Embryonic facial prominence (tissue), 1 donor: ENCODE measurements at regions not wholly inside any gene's neighbourhood (a gene's known extent, or its start where the extent isn't known, plus 50 kb on each side); places are given as distances from the start of the nearest gene placed in this dataset.

Experiments
- DNase-seq: peaks from one replicate; pipeline ENCODE4 v3.0.0-alpha.2; 2016; ENCODE audit errors: extremely low spot score

GRCh38 chr2:236972491-236973342, 113.0 kb upstream of the COPS8 start:
- DNase-seq: peak; percentile 28

GRCh38 chr2:236973343-236973980, 112.2 kb upstream of the COPS8 start:
- no peak for DNase-seq

GRCh38 chr2:236974148-236974547, 111.5 kb upstream of the COPS8 start:
- no peak for DNase-seq

GRCh38 chr2:236974752-236975151, 110.9 kb upstream of the COPS8 start:
- DNase-seq: no peak

- no peak for DNase-seq
Measured at GRCh38 chr2:236975766-236976165, 109.9 kb upstream of the COPS8 start.

- DNase-seq: no peak
Measured at GRCh38 chr2:236976266-236977062, 109.2 kb upstream of the COPS8 start.

- DNase-seq: no peak
Measured at GRCh38 chr2:236977063-236977851, 108.4 kb upstream of the COPS8 start.

GRCh38 chr2:236977852-236978398, 107.8 kb upstream of the COPS8 start:
- no peak for DNase-seq

- no peak for DNase-seq
Measured at GRCh38 chr2:236979664-236980063, 106.0 kb upstream of the COPS8 start.

GRCh38 chr2:236980961-236981360, 104.7 kb upstream of the COPS8 start:
- no peak for DNase-seq

GRCh38 chr2:236981701-236982485, 103.8 kb upstream of the COPS8 start:
- no peak for DNase-seq

GRCh38 chr2:236982693-236983455, 102.8 kb upstream of the COPS8 start:
- DNase-seq: no peak

- no peak for DNase-seq
Measured at GRCh38 chr2:236984046-236984445, 101.6 kb upstream of the COPS8 start.

- peak; percentile 53 for DNase-seq
Measured at GRCh38 chr2:236985761-236986339, 99.8 kb upstream of the COPS8 start.

GRCh38 chr2:236986524-236987330, 99.0 kb upstream of the COPS8 start:
- no peak for DNase-seq

GRCh38 chr2:236988216-236988615, 97.5 kb upstream of the COPS8 start:
- no peak for DNase-seq

- no peak for DNase-seq
Measured at GRCh38 chr2:236988690-236989624, 96.7 kb upstream of the COPS8 start.
